Cerebellar cortex (tissue), 1 donor: ENCODE measurements at regions not wholly inside any gene's neighbourhood (a gene's known extent, or its start where the extent isn't known, plus 50 kb on each side); places are given as distances from the start of the nearest gene placed in this dataset.
A peak's percentile ranks its signal among the peaks of the same experiment; 100 is the strongest.

Experiments
- DNase-seq: peaks from one replicate; pipeline ENCODE4 v3.0.0-alpha.2; 2015; ENCODE audit warnings: low spot score

DNA sequence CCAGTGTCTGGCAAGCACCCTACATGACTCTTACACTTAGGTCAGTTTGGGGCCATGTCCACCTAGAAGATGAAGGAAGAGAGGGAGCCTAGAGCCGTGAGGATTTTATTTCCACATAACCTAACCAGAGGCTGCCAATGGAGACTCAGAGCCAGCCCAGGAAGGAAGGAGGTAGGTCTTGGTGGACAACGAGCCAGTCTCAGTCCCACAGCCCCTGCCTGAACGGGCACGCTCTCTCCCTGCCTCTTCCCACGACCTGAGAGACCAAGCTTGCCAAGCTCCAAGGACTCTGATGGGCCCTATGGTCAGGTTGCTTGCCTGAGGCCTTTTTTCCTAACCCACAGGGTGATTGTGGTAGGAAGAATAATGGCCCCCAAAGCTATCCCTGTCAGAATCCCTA is 188.4 kb downstream of the TFCP2L1 start:
- DNase-seq = no peak

- DNase-seq = no peak
Measured at GRCh38 chr2:121098556-121098955, 186.4 kb downstream of the TFCP2L1 start.

DNA sequence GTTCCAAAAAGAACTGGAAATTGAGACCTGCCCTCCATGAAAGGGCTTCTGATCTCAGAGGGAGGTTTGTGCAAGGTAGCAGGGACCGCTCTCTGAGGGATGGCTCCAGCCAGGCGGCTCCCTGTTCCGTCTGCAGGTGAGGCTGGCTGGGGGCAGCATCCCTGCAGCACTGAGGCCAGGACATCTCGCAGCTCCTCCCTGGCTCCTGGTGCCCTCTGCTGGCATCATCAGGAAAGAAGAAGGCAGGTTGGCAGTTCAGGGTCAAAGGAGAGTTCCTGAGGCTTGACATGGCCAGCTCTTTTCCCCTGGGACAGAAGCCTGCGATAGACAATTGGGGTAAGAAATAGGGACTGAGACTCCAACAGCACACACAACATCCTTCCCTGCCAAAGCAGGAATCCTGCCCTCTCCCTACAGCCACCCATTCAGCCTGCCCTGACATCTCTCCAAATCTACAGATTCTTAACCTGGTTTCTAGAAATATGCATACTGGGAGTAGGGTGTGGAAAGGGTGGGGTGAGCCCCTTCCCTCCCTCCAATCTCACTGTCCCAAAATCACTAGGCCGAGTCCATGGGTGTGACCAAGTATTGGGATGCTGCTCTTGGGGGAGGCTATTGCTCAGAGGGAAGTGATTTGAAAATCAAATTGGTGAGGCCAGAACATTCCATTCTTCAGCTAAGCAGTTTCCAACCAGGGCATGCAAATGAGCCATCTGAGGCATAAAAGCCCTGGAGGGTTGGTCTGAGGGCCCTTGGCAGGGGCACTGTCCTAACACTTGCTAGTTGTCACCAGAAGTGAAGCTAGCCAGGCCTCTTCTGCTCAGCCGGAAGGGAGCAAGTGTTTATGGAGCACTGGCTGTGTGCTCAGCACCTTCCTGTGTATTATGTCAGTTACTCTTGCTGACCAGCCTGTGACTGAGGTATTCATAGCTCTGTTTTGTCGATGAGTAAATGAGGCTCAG is 185.4 kb downstream of the TFCP2L1 start:
- DNase-seq = peak; percentile 22

GRCh38 chr2:121101093-121101715 is 183.8 kb downstream of the TFCP2L1 start:
- no peak for DNase-seq

GRCh38 chr2:121102941-121103340 is 182.1 kb downstream of the TFCP2L1 start:
- DNase-seq = no peak

GRCh38 chr2:121103960-121104359 is 181.0 kb downstream of the TFCP2L1 start:
- DNase-seq = no peak

- DNase-seq = no peak
Measured at GRCh38 chr2:121104721-121105141, 180.3 kb downstream of the TFCP2L1 start.

GRCh38 chr2:121110924-121111323 is 174.1 kb downstream of the TFCP2L1 start:
- no peak for DNase-seq

DNA sequence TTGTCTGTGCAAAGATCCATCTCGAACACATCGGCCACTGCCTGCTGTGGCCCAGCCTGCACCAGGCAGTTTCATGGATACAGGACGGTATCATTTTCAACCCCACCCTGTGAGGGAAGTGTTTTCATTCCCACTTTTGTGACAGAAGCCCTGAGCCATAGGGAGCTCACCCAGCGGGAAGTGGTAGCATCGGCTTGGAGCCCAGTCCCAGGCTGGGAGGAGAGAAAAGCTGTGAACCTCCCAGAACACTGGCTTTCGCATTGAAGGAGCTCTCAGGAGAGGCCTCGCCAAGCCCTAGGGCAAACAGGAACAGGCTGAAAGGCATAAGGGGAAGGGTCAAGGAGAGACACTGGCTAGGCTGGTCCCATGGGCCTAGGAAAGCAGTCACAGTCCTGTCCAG is 166.1 kb downstream of the TFCP2L1 start:
- DNase-seq = peak; percentile 51

DNA sequence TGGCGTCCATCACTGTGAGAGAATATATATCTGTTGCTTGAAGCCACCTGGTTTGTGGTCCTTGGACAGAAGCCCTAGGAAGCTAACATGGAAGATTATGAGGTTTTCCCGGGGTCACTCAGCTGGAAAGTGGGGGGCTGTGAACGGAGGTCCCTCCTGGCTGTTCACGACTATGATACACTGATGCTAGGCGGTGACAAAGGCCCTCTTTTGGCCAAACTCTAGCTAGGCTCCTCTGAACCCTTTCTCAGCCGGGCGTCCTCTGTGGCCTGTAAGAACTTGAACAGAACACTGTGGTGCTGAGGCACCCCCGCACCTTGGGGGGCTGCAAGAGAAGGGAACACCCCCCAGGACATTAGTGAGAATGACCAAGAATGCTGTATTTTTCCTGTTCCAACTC is 164.6 kb downstream of the TFCP2L1 start:
- DNase-seq = no peak

DNA sequence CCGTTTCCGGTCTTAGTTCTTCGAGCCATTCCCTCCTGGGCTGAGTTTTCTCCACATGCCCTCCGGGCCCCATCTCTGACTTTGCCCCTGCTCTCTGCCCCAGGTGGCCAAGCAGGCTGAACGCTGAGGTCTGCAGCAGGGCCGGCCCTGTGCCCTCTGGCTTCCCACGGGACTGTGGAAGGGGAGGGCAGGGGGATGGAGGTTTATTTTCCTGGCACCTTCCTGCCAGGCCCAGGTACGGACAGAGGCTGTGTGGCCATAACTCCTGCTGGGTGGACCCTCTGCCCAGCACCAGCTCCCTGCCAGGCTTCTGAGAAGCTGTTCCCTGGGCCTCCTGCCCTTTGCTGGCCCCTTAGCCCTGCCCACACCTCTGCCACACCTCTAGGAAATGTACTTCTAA is 164.0 kb downstream of the TFCP2L1 start:
- no peak for DNase-seq

DNA sequence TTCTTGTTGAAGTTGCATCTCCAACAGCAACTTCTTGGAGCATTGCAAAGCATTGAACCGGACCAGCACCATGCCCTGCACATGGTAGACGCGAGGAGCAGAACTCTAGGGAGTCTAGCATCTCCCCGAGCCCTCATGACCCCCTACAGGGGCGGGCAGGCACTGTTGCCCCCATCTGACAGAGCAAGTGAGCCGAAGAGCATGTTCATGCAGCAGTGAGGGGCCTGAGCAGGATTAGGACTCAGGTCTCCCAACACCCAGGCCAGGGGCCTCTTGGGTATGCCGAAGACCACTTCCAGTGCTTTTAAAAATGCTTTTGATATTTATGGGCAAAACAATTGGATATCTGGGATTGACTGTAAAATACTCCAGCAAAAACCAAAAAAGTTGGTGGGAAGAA is 163.3 kb downstream of the TFCP2L1 start:
- DNase-seq = no peak

DNA sequence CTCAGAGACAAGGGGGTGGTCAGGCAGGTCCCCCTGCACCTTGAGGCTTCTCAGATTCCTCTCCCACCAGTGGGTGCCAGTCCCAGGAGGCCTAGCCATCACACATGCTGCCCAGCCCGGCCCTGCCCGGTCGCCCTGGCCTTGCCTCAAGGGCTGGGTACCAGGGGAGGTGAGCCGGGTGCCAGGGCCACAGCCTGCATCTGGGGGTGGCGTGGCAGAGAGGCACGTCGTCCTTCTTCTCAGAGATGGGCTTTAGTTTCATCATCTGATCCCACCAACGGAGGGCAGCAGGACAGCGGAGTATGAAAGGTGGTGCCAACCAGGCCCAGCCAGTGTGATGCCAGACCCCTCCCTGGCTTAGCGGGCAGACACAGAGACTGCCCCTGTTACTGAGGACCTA is 161.7 kb downstream of the TFCP2L1 start:
- DNase-seq = no peak

GRCh38 chr2:121124330-121124729 is 160.7 kb downstream of the TFCP2L1 start:
- DNase-seq = no peak

DNA sequence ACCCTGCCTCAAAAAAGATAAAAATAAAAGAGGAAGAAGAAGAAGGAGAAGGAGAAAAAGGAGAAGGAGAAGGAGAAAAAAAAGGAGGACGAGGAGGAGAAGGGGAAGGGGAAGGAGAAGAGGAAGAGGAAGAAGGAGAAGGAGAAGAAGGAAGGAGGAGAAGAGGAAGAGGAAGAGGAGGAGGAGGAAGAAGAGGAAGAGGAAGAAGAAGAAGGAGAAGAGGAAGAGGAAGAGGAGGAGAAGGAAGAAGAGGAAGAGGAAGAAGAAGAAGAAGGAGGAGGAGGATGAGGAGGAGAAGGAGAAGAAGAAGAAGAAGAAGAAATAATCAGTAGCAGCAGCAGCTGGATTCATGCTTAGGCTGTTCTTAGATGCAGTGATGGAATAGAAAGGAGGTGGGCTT is 159.7 kb downstream of the TFCP2L1 start:
- DNase-seq = no peak

DNA sequence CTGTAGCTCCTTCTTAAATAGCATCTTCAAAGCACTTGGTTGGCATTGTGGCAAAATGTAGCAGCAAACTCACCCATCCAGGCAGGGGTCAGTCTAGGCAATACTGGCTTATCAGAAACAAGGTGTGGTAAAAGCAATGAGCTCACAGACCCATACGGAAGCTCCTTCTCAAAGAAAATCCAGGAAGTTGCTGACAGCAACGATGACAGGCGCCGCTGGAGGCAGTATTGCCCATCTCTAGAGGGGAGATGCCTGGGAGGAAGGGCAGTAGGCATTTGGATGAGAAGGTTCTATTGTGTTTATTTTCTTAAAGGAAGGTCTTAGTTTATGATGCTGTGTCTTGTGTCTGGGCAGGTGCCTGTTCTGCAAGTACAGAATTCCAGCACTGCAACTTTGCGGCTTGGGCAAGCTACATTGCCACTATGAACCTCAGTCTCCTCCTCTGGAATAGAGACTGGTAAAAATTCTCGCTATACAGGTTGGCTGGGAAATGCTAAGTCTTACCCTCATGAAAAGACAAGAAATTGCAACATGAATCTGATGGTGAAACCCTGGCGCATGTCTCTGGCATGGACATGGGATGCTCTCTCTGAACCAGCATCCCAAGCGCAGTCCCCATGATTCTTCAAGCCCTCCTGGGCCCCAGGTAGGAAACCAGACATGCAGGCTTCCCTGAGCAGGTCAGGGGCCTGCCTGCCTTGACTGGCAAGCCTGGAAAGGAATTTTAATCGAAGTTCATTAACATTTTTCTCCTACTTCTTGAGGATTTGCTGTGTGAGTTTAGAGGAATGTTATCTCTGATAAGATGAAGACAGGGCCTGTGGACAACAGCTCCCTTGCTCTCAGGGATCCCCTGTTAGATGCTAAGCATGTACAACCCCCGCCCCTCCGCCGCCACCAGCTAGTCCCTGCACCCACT is 156.0 kb downstream of the TFCP2L1 start:
- peak; percentile 17 for DNase-seq

DNA sequence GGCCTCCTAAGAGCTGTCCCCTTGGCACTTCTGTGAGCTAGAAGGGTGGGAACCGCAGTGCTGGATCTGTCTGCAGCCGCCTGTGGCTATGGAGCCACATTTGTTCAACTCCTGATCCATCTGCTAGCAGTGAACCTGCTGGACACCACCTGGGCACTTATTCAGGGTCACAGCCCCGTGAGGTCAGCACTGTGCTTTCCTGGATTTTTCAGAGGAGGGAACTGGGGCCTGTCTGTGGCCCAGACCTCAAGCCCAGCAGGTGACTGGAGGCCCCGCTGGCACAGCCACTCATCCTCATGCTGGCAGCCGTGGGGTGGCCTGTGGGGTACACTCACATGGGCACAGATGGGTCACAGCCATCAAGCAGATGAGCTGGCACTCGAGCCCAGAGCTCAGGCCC is 155.3 kb downstream of the TFCP2L1 start:
- peak; percentile 86 for DNase-seq

DNA sequence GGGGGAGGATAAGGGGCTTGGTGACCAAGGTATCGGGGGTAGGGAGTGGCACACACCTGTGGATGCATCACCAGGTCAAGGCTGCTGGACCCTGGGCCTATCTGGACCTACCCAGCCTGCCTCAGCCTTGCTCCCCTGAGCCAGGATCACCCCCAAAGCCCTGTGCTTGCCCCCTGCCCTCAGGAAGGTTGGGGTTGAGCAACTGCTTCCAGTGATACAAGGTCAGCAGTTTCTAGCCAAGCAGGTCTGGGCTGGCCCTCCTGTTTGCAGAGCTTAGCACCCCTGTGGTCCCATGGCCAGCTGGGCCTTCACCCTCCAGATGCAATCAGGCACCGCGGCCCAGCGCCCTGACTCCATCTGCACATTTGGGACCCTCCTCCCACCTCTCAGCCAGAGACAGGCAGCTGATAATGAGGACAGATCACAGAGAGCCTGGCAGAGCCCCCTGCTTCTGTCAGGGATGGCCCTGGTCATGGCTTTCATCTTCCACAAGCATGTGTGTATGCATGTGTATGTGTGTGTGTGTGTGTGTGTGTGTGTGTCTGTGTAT is 154.6 kb downstream of the TFCP2L1 start:
- no peak for DNase-seq

- no peak for DNase-seq
Measured at GRCh38 chr2:121131375-121131774, 153.6 kb downstream of the TFCP2L1 start.

GRCh38 chr2:121132054-121132761 is 152.8 kb downstream of the TFCP2L1 start:
- no peak for DNase-seq

DNA sequence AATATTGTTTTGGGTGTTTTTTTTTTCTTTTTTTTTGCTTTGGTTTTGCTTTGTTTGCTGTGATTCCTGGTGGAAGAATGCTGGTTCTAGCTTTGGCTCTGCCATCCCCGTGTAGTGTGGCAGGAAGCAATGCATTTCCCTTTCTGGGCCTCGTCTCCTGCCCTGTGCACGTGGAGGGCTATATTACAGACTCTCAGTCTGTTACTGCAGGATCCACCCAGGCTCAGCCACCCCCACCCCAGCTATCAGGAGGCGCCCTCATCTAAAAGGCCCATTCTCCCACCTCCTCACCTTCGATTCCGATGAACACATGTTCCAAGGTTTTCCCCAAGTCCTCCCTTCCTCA is 152.3 kb downstream of the TFCP2L1 start:
- DNase-seq = no peak
